ENCODE measurements at regions not wholly inside any gene's neighbourhood (a gene's known extent, or its start where the extent isn't known, plus 50 kb on each side); places are given as distances from the start of the nearest gene placed in this dataset.
A peak's percentile ranks its signal among the peaks of the same experiment; 100 is the strongest.

GRCh38 chr7:130940326-130940725 is 206.3 kb upstream of the KLF14 start:
- peak overlapping the region; percentile 55 for H3K4me3 Mint-ChIP-seq
- intact Hi-C loops (cut with micrococcal nuclease): loop anchor here (10.0 kb wide), 1 partner anchor 46 kb away; no protein-coding TSS in a partner anchor
- H3K36me3 Mint-ChIP-seq (ENCODE audit: low read depth): peaks cover 61% of the 10 kb centered on the region
- H3K27me3 Mint-ChIP-seq (ENCODE audit: insufficient read depth): no peaks in the 10 kb centered on the region
- H3K9me3 Mint-ChIP-seq: no peaks in the 10 kb centered on the region
- DNase-seq (ENCODE audit: low spot score): no peak
- peaks cover 94% of the 10 kb centered on the region for H3K4me1 Mint-ChIP-seq (ENCODE audit: low read depth)
- H3K27ac Mint-ChIP-seq: peak overlapping the region; percentile 82

- peak overlapping the region; percentile 65 for H3K4me3 Mint-ChIP-seq
- intact Hi-C loops (cut with micrococcal nuclease): loop anchor here (10.0 kb wide), 1 partner anchor 46 kb away; no protein-coding TSS in a partner anchor
- no peak for DNase-seq (ENCODE audit: low spot score)
- H3K27me3 Mint-ChIP-seq (ENCODE audit: insufficient read depth): no peaks in the 10 kb centered on the region
- H3K27ac Mint-ChIP-seq: peak overlapping the region; percentile 76
- peaks cover 62% of the 10 kb centered on the region for H3K36me3 Mint-ChIP-seq (ENCODE audit: low read depth)
- H3K4me1 Mint-ChIP-seq (ENCODE audit: low read depth): peaks cover 94% of the 10 kb centered on the region
- no peaks in the 10 kb centered on the region for H3K9me3 Mint-ChIP-seq
These were observed 206.9 kb upstream of the KLF14 start for GRCh38 chr7:130940907-130941306.

GRCh38 chr7:130941322-130942210 is 207.6 kb upstream of the KLF14 start:
- intact Hi-C loops (cut with micrococcal nuclease): loop anchor here (10.0 kb wide), 1 partner anchor 47 kb away; no protein-coding TSS in a partner anchor
- Mint-ChIP-seq H3K4me1 (ENCODE audit: low read depth) (peaks cover 94% of the 10 kb centered on the region), H3K27ac (peak overlapping the region; percentile 76), H3K9me3 (no peaks in the 10 kb centered on the region), H3K36me3 (ENCODE audit: low read depth) (peaks cover 59% of the 10 kb centered on the region), H3K27me3 (ENCODE audit: insufficient read depth) (no peaks in the 10 kb centered on the region), H3K4me3 (peak overlapping the region; percentile 65)
- no peak for DNase-seq (ENCODE audit: low spot score)

GRCh38 chr7:130942211-130942964 is 208.4 kb upstream of the KLF14 start:
- peak overlapping the region; percentile 76 for H3K27ac Mint-ChIP-seq
- H3K4me3 Mint-ChIP-seq: peak overlapping the region; percentile 65
- DNase-seq (ENCODE audit: low spot score): no peak
- intact Hi-C loops (cut with micrococcal nuclease): loop anchor here (10.0 kb wide), 1 partner anchor 48 kb away; no protein-coding TSS in a partner anchor
- H3K9me3 Mint-ChIP-seq: no peaks in the 10 kb centered on the region
- H3K36me3 Mint-ChIP-seq (ENCODE audit: low read depth): peaks cover 54% of the 10 kb centered on the region
- no peaks in the 10 kb centered on the region for H3K27me3 Mint-ChIP-seq (ENCODE audit: insufficient read depth)
- peaks cover 94% of the 10 kb centered on the region for H3K4me1 Mint-ChIP-seq (ENCODE audit: low read depth)

GRCh38 chr7:130943336-130943901 is 209.4 kb upstream of the KLF14 start:
- Mint-ChIP-seq H3K9me3 (no peaks in the 10 kb centered on the region), H3K4me3 (peak overlapping the region; percentile 65), H3K27me3 (ENCODE audit: insufficient read depth) (no peaks in the 10 kb centered on the region), H3K4me1 (ENCODE audit: low read depth) (peaks cover 99% of the 10 kb centered on the region), H3K27ac (peak overlapping the region; percentile 63), H3K36me3 (ENCODE audit: low read depth) (peaks cover 56% of the 10 kb centered on the region)
- intact Hi-C loops (cut with micrococcal nuclease): loop anchor here (1.0 to 10.0 kb wide), 6 partner anchors 17 to 66 kb away; no protein-coding TSS in a partner anchor
- no peak for DNase-seq (ENCODE audit: low spot score)

GRCh38 chr7:130943981-130944380 is 210.0 kb upstream of the KLF14 start:
- no peak for DNase-seq (ENCODE audit: low spot score)
- Mint-ChIP-seq H3K4me3 (peak overlapping the region; percentile 65), H3K27me3 (ENCODE audit: insufficient read depth) (no peaks in the 10 kb centered on the region), H3K4me1 (ENCODE audit: low read depth) (peaks cover 93% of the 10 kb centered on the region), H3K36me3 (ENCODE audit: low read depth) (peaks cover 54% of the 10 kb centered on the region), H3K27ac (peak overlapping the region; percentile 63), H3K9me3 (no peaks in the 10 kb centered on the region)
- intact Hi-C loops (cut with micrococcal nuclease): loop anchor here (1.0 to 10.0 kb wide), 6 partner anchors 16 to 65 kb away; no protein-coding TSS in a partner anchor

- H3K9me3 Mint-ChIP-seq: no peaks in the 10 kb centered on the region
- no peak overlapping the region for H3K4me3 Mint-ChIP-seq
- intact Hi-C loops (cut with micrococcal nuclease): loop anchor here (10.0 kb wide), 1 partner anchor 50 kb away; no protein-coding TSS in a partner anchor
- H3K4me1 Mint-ChIP-seq (ENCODE audit: low read depth): peaks cover 84% of the 10 kb centered on the region
- peak overlapping the region; percentile 74 for H3K27ac Mint-ChIP-seq
- H3K36me3 Mint-ChIP-seq (ENCODE audit: low read depth): peaks cover 50% of the 10 kb centered on the region
- no peak for DNase-seq (ENCODE audit: low spot score)
- no peaks in the 10 kb centered on the region for H3K27me3 Mint-ChIP-seq (ENCODE audit: insufficient read depth)
These were observed 211.0 kb upstream of the KLF14 start for GRCh38 chr7:130944997-130945396.

- Mint-ChIP-seq H3K9me3 (no peaks in the 10 kb centered on the region), H3K27ac (peak overlapping the region; percentile 74), H3K4me3 (peak overlapping the region; percentile 2), H3K27me3 (ENCODE audit: insufficient read depth) (no peaks in the 10 kb centered on the region), H3K4me1 (ENCODE audit: low read depth) (peaks cover 80% of the 10 kb centered on the region), H3K36me3 (ENCODE audit: low read depth) (peaks cover 49% of the 10 kb centered on the region)
- intact Hi-C loops (cut with micrococcal nuclease): loop anchor here (10.0 kb wide), 1 partner anchor 51 kb away; no protein-coding TSS in a partner anchor
- DNase-seq (ENCODE audit: low spot score): no peak
These were observed 211.4 kb upstream of the KLF14 start for GRCh38 chr7:130945411-130945811.

GRCh38 chr7:130946114-130946513 is 212.1 kb upstream of the KLF14 start:
- Mint-ChIP-seq H3K27ac (peak overlapping the region; percentile 74), H3K36me3 (ENCODE audit: low read depth) (peaks cover 43% of the 10 kb centered on the region), H3K4me1 (ENCODE audit: low read depth) (peaks cover 73% of the 10 kb centered on the region), H3K4me3 (no peak overlapping the region), H3K27me3 (ENCODE audit: insufficient read depth) (no peaks in the 10 kb centered on the region), H3K9me3 (no peaks in the 10 kb centered on the region)
- DNase-seq (ENCODE audit: low spot score): no peak
- intact Hi-C loops (cut with micrococcal nuclease): loop anchor here (10.0 kb wide), 1 partner anchor 51 kb away; no protein-coding TSS in a partner anchor

- peak overlapping the region; percentile 85 for H3K27ac Mint-ChIP-seq
- peak overlapping the region; percentile 64 for H3K4me3 Mint-ChIP-seq
- no peaks in the 10 kb centered on the region for H3K9me3 Mint-ChIP-seq
- intact Hi-C loops (cut with micrococcal nuclease): loop anchor here (1.0 to 10.0 kb wide), 5 partner anchors 8 to 63 kb away; no protein-coding TSS in a partner anchor
- H3K36me3 Mint-ChIP-seq (ENCODE audit: low read depth): peaks cover 31% of the 10 kb centered on the region
- no peak for DNase-seq (ENCODE audit: low spot score)
- H3K27me3 Mint-ChIP-seq (ENCODE audit: insufficient read depth): no peaks in the 10 kb centered on the region
- H3K4me1 Mint-ChIP-seq (ENCODE audit: low read depth): peaks cover 54% of the 10 kb centered on the region
These were observed 214.0 kb upstream of the KLF14 start for GRCh38 chr7:130947792-130948580.

GRCh38 chr7:130948822-130949221 is 214.8 kb upstream of the KLF14 start:
- Mint-ChIP-seq H3K27me3 (ENCODE audit: insufficient read depth) (no peaks in the 10 kb centered on the region), H3K4me1 (ENCODE audit: low read depth) (peaks cover 46% of the 10 kb centered on the region), H3K27ac (peak overlapping the region; percentile 49), H3K36me3 (ENCODE audit: low read depth) (peaks cover 31% of the 10 kb centered on the region), H3K4me3 (no peak overlapping the region), H3K9me3 (no peaks in the 10 kb centered on the region)
- no peak for DNase-seq (ENCODE audit: low spot score)
- intact Hi-C loops (cut with micrococcal nuclease): loop anchor here (1.0 to 10.0 kb wide), 3 partner anchors 10 to 54 kb away; no protein-coding TSS in a partner anchor

Data from activated T-helper 1 cell treated with anti-CD3 and anti-CD28 coated beads, Interleukin-12 subunit alpha, Interleukin-12 subunit beta, Interleukin-2, Interleukin-4 antibody, amounts not matched to agents 30 ng/mL and 10 ng/mL and 1 ng/mL, durations not matched to agents 14 hours and 24 hours and 36 hours (primary cell).